GM21528 (cell line): ENCODE measurements at regions not wholly inside any gene's neighbourhood (a gene's known extent, or its start where the extent isn't known, plus 50 kb on each side); places are given as distances from the start of the nearest gene placed in this dataset.

Experiments used
- ATAC-seq: cut with Tn5 transposase; IDR thresholded peaks from one replicate; pipeline ENCODE4 v1.9.1; 2021; ENCODE audit warnings: mild to moderate bottlenecking, moderate library complexity; ENCODE audit not compliant: unreplicated experiment, low FRiP score

GRCh38 chr11:95556342-95557163 lies 233.0 kb downstream of the FAM76B start:
- peak; percentile 76 for ATAC-seq

GRCh38 chr11:95556011-95556341 lies 233.6 kb downstream of the FAM76B start:
- ATAC-seq = no peak

GRCh38 chr11:95554911-95555310 lies 234.7 kb downstream of the FAM76B start:
- no peak for ATAC-seq

DNA sequence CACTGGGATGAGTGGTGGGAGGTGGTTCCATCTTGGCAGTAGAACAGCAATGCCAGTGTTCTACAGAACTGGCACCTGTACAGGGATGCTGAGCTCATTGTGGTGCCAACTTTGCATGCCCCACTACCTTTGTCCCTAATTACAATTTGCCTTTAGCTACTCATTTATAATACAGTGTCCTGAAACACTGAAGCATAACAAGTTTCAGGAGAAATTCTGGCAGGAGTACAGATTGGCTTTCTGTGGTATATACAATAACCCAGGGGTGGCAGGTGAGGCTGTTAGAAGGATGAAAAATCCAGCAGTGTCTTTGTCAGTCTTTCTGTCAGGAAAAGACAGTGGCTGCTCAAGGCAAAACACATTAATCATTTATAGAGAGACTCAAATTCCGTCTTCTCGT lies 240.3 kb downstream of the FAM76B start:
- no peak for ATAC-seq

- no peak for ATAC-seq
Measured at GRCh38 chr11:95548416-95548815, 241.2 kb downstream of the FAM76B start.

DNA sequence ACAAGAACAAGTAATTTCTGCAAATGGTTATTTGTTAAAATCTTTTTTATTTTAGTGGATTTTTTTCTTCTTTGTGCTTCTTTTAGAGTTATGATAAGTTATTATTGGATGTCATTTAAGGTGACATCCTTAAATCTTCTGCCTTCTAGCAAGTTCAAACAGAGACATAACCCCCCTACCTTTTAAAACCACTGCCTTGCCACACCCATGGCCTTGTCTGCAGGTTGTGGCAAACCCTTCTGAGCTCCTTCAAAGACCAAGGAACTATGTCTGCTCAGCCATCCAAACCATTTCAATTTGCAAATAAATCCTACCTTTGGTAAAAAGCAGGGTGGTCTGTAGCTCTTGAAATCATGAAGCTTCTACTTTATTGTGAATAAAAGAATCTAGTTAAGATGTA lies 241.6 kb downstream of the FAM76B start:
- ATAC-seq = no peak

GRCh38 chr11:95547186-95547585 lies 242.4 kb downstream of the FAM76B start:
- ATAC-seq = no peak

- no peak for ATAC-seq
Measured at GRCh38 chr11:95545116-95545875, 244.3 kb downstream of the FAM76B start.

DNA sequence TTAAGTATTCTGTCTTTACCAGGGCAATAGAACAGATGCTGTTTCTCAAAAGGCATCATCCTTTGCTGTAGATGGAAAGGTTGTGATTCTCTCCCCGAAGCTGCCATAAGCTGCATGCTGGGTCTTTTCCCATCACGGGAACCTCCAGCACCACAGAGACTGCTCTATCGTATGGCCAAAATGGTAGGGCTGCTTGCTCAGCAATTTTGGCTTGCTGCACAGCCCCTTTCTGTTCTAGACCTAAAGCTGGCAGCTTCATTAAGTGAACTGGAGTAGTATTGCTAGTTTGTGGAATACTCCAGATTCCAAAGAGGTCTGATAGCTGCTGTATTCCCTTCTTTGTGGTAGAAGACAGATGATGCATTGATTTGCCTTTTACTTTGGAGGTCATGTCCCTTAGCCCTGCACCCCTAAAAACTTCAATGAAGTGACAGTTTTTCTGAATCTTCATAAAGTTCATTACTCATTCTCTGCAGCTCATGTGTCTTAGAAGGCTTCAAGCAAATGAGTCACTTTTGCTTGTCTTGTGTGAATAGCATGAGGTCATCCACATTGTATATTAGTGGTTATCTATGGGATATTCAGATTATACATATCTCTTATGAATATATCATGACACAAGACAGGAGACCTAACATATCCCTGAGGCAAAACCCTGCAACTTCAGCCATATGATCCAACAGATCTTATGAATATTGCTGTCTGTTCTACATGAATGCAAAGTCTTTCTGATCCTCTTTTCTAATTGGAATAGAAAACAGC lies 245.3 kb downstream of the FAM76B start:
- no peak for ATAC-seq

GRCh38 chr11:95542868-95543551 lies 246.6 kb downstream of the FAM76B start:
- ATAC-seq = no peak

DNA sequence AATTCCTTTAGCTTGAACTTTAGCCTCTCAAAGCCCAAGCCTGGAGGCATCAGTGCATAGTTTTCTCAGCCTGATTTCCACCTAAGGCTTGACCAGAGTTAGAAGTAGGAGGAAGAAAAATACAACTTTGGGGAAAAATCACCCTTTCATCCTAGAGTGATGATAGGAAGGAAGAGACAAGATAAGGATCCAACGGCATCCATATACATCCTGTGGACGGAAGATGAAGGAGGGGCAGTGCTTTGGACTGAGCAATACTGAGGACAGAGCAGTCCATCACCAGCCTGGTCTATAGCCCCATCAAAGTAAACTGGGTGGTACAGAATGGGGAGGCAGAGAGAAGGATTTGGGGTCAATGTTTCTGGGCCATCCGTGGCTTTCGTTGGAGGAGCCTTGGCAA lies 247.9 kb downstream of the FAM76B start:
- ATAC-seq = no peak

DNA sequence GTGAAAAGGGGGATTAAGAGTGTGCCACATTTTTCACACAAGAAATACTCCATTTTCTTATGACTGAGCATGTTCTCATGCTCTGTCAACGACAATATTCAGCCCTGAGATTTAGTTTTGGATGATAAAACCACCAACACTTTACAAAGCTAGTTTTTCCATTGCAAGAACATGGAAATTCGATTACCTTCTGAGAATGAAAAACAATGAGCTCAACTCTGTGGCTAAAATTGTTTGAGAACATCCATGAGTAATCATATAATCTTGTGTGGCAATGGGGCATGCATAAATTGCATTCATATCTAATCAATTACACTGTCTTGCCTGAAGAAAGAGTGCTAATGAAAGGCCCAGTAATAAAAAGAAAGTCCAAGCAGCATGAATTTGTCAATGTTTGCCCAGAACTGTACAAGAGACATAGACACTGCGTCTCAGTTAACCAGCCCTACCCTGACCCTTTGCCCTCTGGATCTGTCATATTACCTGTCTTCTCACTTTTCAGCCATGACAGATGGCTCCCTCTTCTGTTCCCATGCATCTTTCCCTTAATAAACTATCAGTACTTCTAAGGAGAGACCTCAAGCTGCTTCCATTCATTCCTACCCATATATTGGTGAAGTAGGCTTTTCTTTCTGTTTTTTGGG lies 253.4 kb downstream of the FAM76B start:
- no peak for ATAC-seq

DNA sequence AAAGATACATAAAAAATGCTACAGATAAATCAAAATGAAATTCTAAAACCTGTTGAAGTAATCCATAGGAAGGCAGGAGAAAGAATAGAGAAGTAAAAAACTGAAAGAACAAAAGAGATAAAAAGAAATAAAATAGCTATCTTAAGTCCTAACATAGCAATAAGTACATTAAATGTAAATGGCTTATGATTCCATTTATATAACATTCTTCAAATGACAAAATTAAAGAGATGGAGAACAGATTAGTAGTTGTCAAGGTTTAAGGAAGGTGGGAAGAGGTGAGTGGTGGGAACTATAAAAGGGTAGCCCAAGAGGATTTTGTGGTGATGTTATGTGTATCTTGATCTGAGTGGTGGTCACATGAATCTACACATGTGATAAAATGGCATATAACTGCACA lies 254.8 kb downstream of the FAM76B start:
- ATAC-seq = no peak

DNA sequence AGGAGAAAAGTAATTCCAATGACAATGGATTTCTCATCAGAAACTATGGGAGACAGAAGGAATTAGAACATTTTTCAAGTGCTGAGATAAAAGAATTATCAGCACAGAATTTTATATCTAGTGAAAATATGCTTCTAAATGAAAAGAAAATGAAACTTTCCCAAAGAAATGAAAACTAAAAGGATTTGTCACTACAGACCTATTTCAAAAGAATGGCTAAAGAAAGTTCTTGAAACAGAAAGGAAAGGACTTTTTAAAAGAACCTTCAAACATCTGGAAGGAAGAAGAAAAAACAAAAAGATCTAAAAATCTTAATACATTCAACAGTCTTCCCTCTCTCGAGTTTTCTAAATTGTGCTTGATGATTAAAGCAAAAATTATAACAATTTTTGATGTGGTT lies 255.4 kb downstream of the FAM76B start:
- ATAC-seq = no peak

DNA sequence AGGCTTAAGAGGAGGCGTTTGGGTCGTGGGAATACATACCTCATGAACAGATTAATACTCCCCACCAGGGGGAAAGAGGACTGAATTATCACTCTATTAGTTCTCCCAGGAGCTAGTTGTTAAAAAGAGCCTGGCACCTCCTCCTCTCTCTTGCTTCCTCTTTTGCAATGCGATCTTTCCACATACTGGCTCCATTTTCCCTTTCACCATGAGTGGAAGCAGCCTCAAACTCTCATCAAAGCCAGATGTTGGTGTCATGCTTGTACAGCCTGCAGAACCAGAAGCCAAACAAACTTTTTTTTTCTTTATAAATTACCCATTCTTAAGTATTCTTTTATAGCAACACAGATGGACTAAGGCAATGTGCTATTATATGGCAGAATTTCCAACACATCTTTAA lies 258.5 kb downstream of the FAM76B start:
- ATAC-seq = no peak

DNA sequence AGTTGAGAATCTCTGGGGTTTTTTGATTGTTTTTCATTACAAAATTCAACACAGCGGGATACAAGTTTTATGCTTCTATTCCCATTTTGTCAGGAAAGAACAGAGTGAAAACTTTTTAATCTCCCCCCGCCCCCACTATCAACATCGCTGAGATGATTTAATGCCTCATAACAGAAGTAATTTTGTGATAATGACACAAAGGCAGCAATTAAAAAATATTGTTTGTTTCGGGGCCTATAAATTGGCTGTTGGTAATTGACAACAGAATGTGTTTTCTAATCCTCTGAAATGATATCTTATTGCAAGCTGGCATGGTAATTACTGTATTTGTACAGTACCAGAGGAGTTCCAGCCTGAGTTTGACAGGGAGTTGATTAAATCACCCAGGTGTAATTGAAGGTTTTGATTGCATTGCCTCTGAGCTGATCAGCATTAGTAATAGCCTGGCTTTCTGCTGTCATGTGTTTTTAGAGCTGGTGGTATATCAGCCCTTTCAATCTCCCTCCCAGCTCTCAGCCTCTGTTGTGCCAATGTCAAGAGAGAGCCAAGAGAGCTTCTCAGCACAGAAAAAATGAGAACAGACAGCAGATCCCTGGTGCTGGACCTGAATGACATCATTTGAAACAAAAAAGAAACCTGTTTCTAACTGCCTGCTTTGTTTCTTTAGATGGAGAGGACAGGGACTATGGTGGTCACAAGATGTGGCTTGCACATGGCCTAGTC lies 265.1 kb downstream of the FAM76B start:
- ATAC-seq = no peak

- ATAC-seq = no peak
Measured at GRCh38 chr11:95522874-95523273, 266.7 kb downstream of the FAM76B start.

GRCh38 chr11:95521862-95522261 lies 267.7 kb downstream of the FAM76B start:
- ATAC-seq = no peak

DNA sequence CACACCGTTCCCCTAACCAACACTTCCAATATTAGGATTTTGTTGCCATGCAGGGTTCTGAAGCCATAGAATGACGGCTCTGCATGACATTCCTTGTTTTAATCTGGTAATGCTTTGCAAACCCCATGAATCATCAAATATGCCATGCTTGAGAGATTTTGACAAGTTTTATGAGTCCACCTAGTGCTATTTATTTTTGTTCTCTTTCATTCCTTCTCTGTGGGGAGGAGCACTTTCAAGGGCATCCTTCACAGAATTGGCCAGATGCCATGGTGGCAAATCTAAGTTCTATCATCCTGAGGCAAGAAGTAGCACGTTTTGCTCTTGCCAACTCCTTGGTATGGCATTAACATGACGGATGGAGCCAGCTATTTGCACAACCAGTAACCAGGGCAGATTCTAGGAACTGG lies 268.4 kb downstream of the FAM76B start:
- ATAC-seq = no peak
